ENCODE measurements at regions not wholly inside any gene's neighbourhood (a gene's known extent, or its start where the extent isn't known, plus 50 kb on each side); places are given as distances from the start of the nearest gene placed in this dataset.
"Not testable (repeated sequence)": the region's sequence is repeated elsewhere in the genome, so short reads cannot be mapped to it uniquely, and the experiment has no call there.

DNA sequence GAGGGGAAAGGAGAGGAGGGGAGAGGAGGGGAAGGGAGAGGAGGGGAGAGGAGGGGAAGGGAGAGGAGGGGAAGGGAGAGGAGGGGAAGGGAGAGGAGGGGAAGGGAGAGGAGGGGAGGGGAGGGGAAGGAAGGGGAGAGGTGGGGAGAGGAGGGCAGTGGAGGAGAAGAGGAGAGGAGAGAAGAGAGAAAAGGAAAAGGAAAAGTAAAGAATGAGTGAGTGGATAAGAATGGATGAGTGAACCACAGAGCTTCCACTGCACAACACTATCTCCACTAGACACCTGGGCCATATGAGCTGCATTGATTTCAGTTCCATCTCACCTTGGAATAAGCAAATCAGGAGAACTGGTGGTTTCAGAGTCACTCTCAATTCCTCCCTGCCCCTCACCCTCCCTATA is 204.1 kb upstream of the TOX3 start:
- no peak for DNase-seq (ENCODE audit: low read depth)
- Histone ChIP-seq H3K9me3 (ENCODE audit: control insufficient read depth, low read length) (no peaks in the 10 kb centered on the region), H3K4me3 (ENCODE audit: low read length) (no peak overlapping the region), H3K4me1 (ENCODE audit: control insufficient read depth, insufficient read depth, low read length) (no peaks in the 10 kb centered on the region), H3K27me3 (replicated peaks; ENCODE audit: control insufficient read depth, insufficient read depth, low read length) (no peaks in the 10 kb centered on the region), H3K9ac (ENCODE audit: low read length) (no peak overlapping the region), H3K36me3 (ENCODE audit: control insufficient read depth, insufficient read depth, low read length, severe bottlenecking) (no peaks in the 10 kb centered on the region)

DNA sequence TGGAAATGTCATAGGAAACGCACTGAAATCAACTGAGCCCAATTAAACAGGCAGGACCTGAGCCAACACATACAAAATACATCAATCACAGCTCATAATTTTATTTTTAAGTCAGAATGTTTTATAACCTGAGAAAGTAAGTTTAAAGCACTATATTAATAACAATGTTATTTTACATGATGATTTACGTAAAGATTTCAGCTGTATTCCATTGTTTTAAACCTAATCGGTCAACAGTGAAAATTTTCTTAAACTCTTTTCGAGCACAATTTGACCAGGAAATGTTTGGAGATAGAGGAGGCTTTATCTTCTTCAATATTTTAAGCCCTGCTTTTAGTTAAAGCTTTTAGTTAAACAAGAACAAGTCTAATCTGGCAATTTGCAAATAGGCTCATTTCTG is 201.8 kb upstream of the TOX3 start:
- no peak for DNase-seq (ENCODE audit: low read depth)
- no peaks in the 10 kb centered on the region for H3K4me1 ChIP-seq (ENCODE audit: control insufficient read depth, insufficient read depth, low read length)
- no peak overlapping the region for H3K4me3 ChIP-seq (ENCODE audit: low read length)
- H3K36me3 ChIP-seq (ENCODE audit: control insufficient read depth, insufficient read depth, low read length, severe bottlenecking) = no peaks in the 10 kb centered on the region
- H3K9me3 ChIP-seq (ENCODE audit: control insufficient read depth, low read length) = no peaks in the 10 kb centered on the region
- H3K9ac ChIP-seq (ENCODE audit: low read length) = no peak overlapping the region
- H3K27me3 ChIP-seq (replicated peaks; ENCODE audit: control insufficient read depth, insufficient read depth, low read length) = no peaks in the 10 kb centered on the region

DNA sequence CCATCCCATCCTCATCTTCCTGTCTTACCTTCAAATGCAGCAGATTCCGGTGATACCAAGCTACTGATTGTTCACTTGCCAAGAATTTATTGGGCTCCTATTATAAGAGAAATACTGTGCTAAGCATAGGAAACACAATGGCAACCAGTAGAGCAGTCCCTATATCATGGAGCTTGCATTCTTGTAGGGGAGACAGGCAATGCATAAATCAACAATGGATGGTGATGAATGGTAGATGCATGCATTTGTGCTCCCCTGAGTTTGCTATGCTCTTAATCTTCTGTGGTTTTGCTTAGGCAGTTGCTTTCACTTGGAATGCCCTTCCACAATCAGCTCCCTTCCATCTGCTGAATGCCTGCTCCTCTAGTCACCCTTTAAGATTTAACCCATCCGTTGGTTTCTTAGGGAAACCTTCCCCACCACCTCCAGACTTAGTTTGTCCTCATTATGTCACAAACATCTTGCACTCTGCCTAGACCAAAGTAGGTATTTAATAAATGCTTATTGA is 200.2 kb upstream of the TOX3 start:
- no peak overlapping the region for H3K4me3 ChIP-seq (ENCODE audit: low read length)
- H3K9me3 ChIP-seq (ENCODE audit: control insufficient read depth, low read length) = no peaks in the 10 kb centered on the region
- H3K4me1 ChIP-seq (ENCODE audit: control insufficient read depth, insufficient read depth, low read length) = no peaks in the 10 kb centered on the region
- no peaks in the 10 kb centered on the region for H3K27me3 ChIP-seq (replicated peaks; ENCODE audit: control insufficient read depth, insufficient read depth, low read length)
- DNase-seq (ENCODE audit: low read depth) = no peak
- no peaks in the 10 kb centered on the region for H3K36me3 ChIP-seq (ENCODE audit: control insufficient read depth, insufficient read depth, low read length, severe bottlenecking)
- no peak overlapping the region for H3K9ac ChIP-seq (ENCODE audit: low read length)

DNA sequence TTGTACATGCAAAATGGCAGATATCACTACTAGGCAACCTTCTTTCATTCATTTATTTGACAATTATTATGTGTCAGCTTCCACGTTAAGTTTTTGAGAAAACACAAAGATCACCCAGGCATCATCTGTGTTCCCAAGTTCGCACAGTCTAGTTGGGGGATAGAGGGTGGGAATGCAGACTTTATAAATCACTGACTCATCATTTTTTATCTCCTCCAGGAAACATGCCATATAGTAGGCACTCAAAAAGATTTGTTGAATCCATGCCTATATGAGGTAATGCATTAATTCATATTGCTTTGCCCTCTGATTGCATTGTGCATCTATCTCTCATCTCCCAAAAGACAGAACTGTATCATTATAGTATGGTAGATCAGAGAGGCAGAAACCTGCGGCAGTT is 196.8 kb upstream of the TOX3 start:
- H3K27me3 ChIP-seq (replicated peaks; ENCODE audit: control insufficient read depth, insufficient read depth, low read length) = no peaks in the 10 kb centered on the region

DNA sequence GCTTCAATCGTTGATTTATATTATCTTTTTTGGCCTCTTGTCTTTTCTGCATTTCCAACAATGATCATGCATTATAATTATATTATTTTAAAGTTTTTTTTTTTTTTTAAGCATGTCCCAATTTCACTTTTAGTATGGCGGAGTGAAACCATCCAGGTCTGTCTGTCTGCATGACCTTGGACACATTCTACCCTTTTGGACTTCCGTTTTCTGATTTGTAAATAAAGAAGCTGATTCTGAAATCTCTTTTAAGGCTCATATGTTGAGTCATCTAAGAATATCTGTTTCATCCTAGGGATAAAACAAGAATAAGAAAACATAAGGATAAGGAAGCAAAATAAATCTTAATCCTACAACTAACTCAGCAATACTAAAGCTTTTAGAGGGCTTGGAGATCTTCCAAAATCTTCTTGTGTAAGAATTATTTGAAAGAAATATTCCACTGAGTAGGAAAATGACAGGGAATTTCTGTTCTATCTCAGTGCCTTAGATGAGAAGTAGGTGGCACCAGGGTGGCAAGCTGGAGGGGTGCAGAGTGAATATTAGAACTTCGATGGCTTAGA is 195.7 kb upstream of the TOX3 start:
- H3K9ac ChIP-seq (ENCODE audit: low read length) = no peak overlapping the region
- no peaks in the 10 kb centered on the region for H3K9me3 ChIP-seq (ENCODE audit: control insufficient read depth, low read length)
- no peaks in the 10 kb centered on the region for H3K36me3 ChIP-seq (ENCODE audit: control insufficient read depth, insufficient read depth, low read length, severe bottlenecking)
- H3K27me3 ChIP-seq (replicated peaks; ENCODE audit: control insufficient read depth, insufficient read depth, low read length) = no peaks in the 10 kb centered on the region
- H3K4me1 ChIP-seq (ENCODE audit: control insufficient read depth, insufficient read depth, low read length) = no peaks in the 10 kb centered on the region
- DNase-seq (ENCODE audit: low read depth) = no peak
- no peak overlapping the region for H3K4me3 ChIP-seq (ENCODE audit: low read length)

More for the DNA sequence above, 196.8 kb upstream of the TOX3 start:
- Histone ChIP-seq H3K9me3 (ENCODE audit: control insufficient read depth, low read length) (no peaks in the 10 kb centered on the region), H3K9ac (ENCODE audit: low read length) (no peak overlapping the region), H3K36me3 (ENCODE audit: control insufficient read depth, insufficient read depth, low read length, severe bottlenecking) (no peaks in the 10 kb centered on the region), H3K4me3 (ENCODE audit: low read length) (no peak overlapping the region), H3K4me1 (ENCODE audit: control insufficient read depth, insufficient read depth, low read length) (no peaks in the 10 kb centered on the region)
- no peak for DNase-seq (ENCODE audit: low read depth)

DNA sequence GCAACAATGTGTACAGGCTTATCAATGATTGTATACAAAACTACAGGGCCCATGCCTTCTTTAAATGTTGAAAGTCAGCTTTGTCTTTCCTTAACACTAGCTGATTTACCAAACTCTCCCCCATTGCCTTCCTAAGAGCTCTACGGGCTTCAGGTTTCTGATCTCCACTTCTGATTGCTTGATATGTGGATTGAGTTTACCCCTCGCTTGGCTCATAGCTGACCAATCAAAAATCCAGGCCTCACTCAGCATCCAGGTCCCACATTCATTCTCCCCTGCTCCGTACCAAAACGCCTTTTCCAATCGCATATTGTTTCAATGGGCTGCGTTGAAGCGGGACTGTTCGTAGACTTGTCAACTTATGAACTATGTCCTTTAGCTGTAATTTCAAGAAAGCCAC is 195.1 kb upstream of the TOX3 start:
- DNase-seq (ENCODE audit: low read depth) = no peak
- no peaks in the 10 kb centered on the region for H3K27me3 ChIP-seq (replicated peaks; ENCODE audit: control insufficient read depth, insufficient read depth, low read length)
- no peak overlapping the region for H3K9ac ChIP-seq (ENCODE audit: low read length)
- no peaks in the 10 kb centered on the region for H3K9me3 ChIP-seq (ENCODE audit: control insufficient read depth, low read length)
- no peaks in the 10 kb centered on the region for H3K4me1 ChIP-seq (ENCODE audit: control insufficient read depth, insufficient read depth, low read length)
- H3K36me3 ChIP-seq (ENCODE audit: control insufficient read depth, insufficient read depth, low read length, severe bottlenecking) = no peaks in the 10 kb centered on the region
- H3K4me3 ChIP-seq (ENCODE audit: low read length) = no peak overlapping the region

DNA sequence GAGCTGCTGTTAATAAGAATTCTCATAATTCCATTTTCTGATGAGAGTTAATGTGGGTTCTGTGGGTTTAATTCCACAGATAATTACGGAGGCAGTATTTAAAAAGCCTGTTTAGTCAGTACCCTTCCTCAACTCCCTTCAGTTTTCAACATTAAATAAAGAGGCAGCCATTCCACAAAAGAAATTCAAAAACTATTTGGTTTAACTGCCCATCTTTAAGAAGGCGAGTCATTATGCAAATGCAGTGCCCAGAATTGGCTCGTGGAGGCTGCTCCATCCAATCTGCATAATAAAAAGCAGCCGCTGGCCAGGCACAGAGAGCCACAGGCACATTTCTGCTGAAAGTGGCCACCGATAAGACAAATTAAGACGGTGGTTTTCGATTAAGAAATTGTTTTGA is 194.4 kb upstream of the TOX3 start:
- Histone ChIP-seq H3K9me3 (ENCODE audit: control insufficient read depth, low read length) (no peaks in the 10 kb centered on the region), H3K4me3 (ENCODE audit: low read length) (no peak overlapping the region), H3K27me3 (replicated peaks; ENCODE audit: control insufficient read depth, insufficient read depth, low read length) (no peaks in the 10 kb centered on the region), H3K4me1 (ENCODE audit: control insufficient read depth, insufficient read depth, low read length) (no peaks in the 10 kb centered on the region), H3K36me3 (ENCODE audit: control insufficient read depth, insufficient read depth, low read length, severe bottlenecking) (no peaks in the 10 kb centered on the region), H3K9ac (ENCODE audit: low read length) (no peak overlapping the region)
- DNase-seq (ENCODE audit: low read depth) = no peak

DNA sequence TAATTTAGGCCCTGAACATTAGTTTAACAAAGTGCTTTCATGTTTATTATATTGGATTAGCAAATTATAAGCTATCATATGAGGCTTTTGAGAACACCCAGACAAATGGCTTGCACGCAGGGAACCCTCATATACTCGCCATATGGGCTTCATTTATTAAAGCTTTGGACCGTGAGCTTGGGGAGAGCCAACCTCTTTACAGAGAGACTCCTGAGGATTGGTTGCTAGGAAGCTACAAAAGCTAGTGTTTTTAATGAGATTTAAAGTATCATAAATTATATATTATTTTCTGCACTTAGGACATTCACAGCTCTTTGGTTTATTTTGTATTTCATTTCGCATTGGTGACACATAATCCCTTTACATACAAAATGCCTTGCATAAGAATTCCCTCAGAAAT is 193.8 kb upstream of the TOX3 start:
- Histone ChIP-seq H3K4me1 (ENCODE audit: control insufficient read depth, insufficient read depth, low read length) (no peaks in the 10 kb centered on the region), H3K9ac (ENCODE audit: low read length) (no peak overlapping the region), H3K27me3 (replicated peaks; ENCODE audit: control insufficient read depth, insufficient read depth, low read length) (no peaks in the 10 kb centered on the region), H3K36me3 (ENCODE audit: control insufficient read depth, insufficient read depth, low read length, severe bottlenecking) (no peaks in the 10 kb centered on the region), H3K9me3 (ENCODE audit: control insufficient read depth, low read length) (no peaks in the 10 kb centered on the region), H3K4me3 (ENCODE audit: low read length) (no peak overlapping the region)
- DNase-seq (ENCODE audit: low read depth) = no peak

DNA sequence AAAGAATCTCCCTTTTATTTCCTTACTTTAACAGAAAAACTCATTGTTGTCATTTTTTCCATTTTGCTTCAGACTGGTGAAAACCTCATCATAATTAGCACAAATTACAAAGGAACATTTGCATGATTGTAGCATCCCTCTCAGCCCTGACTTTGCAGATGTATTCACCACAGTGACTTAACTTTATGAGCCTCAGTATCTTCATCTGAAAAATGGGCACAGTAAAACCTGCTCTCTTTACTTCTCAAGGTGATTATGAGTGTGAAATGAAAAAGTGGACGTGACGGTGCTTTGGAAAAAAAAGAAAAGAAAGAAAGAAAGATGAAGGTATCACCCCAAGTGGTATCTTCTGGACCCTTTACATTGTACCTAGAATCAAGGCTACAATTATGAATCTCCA is 193.4 kb upstream of the TOX3 start:
- Histone ChIP-seq H3K36me3 (ENCODE audit: control insufficient read depth, insufficient read depth, low read length, severe bottlenecking) (no peaks in the 10 kb centered on the region), H3K9me3 (ENCODE audit: control insufficient read depth, low read length) (no peaks in the 10 kb centered on the region), H3K4me1 (ENCODE audit: control insufficient read depth, insufficient read depth, low read length) (no peaks in the 10 kb centered on the region), H3K27me3 (replicated peaks; ENCODE audit: control insufficient read depth, insufficient read depth, low read length) (no peaks in the 10 kb centered on the region), H3K4me3 (ENCODE audit: low read length) (no peak overlapping the region), H3K9ac (ENCODE audit: low read length) (no peak overlapping the region)
- no peak for DNase-seq (ENCODE audit: low read depth)

DNA sequence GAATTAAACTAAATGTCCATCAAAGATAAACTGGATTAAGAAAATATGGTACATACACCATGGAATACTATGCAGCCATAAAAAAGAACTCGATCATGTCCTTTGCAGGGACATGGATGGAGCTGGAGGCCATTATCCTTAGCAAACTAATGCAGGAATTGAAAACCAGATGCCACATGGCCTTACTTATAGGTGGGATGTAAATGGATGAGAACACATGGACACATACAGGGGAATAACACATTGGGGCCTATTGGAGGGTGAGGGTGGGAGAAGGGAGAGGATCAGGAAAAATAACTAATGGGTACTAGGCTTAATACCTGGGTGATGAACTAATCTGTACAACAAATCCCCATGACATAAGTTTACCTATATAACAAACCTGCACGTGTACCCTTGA is 192.0 kb upstream of the TOX3 start:
- not testable (repeated sequence) for H3K9ac ChIP-seq (ENCODE audit: low read length); DNase-seq (ENCODE audit: low read depth); H3K4me1 ChIP-seq (ENCODE audit: control insufficient read depth, insufficient read depth, low read length); H3K9me3 ChIP-seq (ENCODE audit: control insufficient read depth, low read length); H3K4me3 ChIP-seq (ENCODE audit: low read length); H3K36me3 ChIP-seq (ENCODE audit: control insufficient read depth, insufficient read depth, low read length, severe bottlenecking); H3K27me3 ChIP-seq (replicated peaks; ENCODE audit: control insufficient read depth, insufficient read depth, low read length)

DNA sequence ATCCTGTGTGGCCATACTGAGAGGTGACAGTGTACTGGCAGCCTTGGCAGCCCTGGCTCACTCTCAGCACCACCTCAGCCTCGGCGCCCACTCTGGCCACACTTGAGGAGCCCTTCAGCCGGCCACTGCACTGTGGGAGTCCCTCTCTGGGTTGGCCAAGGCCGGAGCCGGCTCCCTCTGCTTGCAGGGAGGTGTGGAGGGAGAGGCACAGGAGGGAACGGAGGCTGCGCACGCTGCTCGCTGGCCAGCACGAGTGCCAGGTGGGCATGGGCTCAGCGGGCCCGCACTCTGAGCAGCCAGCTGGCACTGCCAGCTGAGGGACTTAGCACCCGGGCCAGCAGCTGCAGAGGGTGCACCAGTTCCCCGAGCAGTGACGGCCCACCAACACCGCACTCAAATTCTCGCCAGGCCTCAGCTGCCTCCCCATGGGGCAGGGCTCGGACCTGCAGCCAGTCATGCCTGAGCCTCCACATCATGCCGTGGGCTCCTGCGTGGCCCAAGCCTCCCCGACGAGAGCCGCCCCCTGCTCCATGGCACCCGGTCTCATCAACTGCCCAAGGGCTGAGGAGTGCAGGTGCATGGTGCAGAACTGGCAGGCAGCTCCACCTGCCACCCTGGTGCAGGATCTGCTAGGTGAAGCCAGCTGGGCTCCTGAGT is 184.4 kb upstream of the TOX3 start:
- Histone ChIP-seq H3K4me3 (ENCODE audit: low read length) (no peak overlapping the region), H3K36me3 (ENCODE audit: control insufficient read depth, insufficient read depth, low read length, severe bottlenecking) (no peaks in the 10 kb centered on the region), H3K9ac (ENCODE audit: low read length) (no peak overlapping the region), H3K9me3 (ENCODE audit: control insufficient read depth, low read length) (no peaks in the 10 kb centered on the region), H3K4me1 (ENCODE audit: control insufficient read depth, insufficient read depth, low read length) (peaks cover 4% of the 10 kb centered on the region), H3K27me3 (replicated peaks; ENCODE audit: control insufficient read depth, insufficient read depth, low read length) (no peaks in the 10 kb centered on the region)
- no peak for DNase-seq (ENCODE audit: low read depth)

DNA sequence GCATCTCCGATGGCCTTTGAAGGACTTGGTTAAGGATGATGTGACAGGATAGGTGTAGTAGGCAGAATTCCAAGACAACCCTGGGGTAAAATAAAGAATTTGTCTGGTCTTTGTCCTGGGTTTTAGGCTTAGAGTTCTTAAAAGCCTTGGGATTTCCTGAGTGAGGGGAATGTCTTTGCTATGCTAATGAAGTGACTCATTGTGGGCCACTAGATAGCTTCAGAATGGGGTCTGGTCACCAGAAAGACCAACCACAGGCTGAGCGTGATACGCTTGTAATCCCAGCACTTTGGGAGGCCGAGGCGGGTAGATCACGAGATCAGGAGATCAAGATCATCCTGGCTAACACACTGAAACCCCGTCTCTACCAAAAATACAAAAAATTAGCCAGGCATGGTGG is 182.8 kb upstream of the TOX3 start:
- no peaks in the 10 kb centered on the region for H3K36me3 ChIP-seq (ENCODE audit: control insufficient read depth, insufficient read depth, low read length, severe bottlenecking)
- no peaks in the 10 kb centered on the region for H3K27me3 ChIP-seq (replicated peaks; ENCODE audit: control insufficient read depth, insufficient read depth, low read length)
- H3K4me1 ChIP-seq (ENCODE audit: control insufficient read depth, insufficient read depth, low read length) = peaks cover 4% of the 10 kb centered on the region
- no peak overlapping the region for H3K4me3 ChIP-seq (ENCODE audit: low read length)
- H3K9me3 ChIP-seq (ENCODE audit: control insufficient read depth, low read length) = no peaks in the 10 kb centered on the region
- no peak overlapping the region for H3K9ac ChIP-seq (ENCODE audit: low read length)
- DNase-seq (ENCODE audit: low read depth) = no peak
